ENCODE measurements at regions not wholly inside any gene's neighbourhood (a gene's known extent, or its start where the extent isn't known, plus 50 kb on each side); places are given as distances from the start of the nearest gene placed in this dataset.

GRCh38 chr10:43000651-43001426 lies 76.0 kb upstream of the RET start:
- no peak for DNase-seq (ENCODE audit: low spot score)

GRCh38 chr10:43001427-43001795 lies 75.5 kb upstream of the RET start:
- no peak for DNase-seq (ENCODE audit: low spot score)

- DNase-seq (ENCODE audit: low spot score), result no peak
Observed at GRCh38 chr10:43002596-43002995, 74.3 kb upstream of the RET start.

- DNase-seq (ENCODE audit: low spot score), result no peak
Observed at GRCh38 chr10:43006490-43006889, 70.4 kb upstream of the RET start.

- no peak for DNase-seq (ENCODE audit: low spot score)
Observed at GRCh38 chr10:43012578-43012977, 64.3 kb upstream of the RET start.

- DNase-seq (ENCODE audit: low spot score), result no peak
Observed at GRCh38 chr10:43013065-43013464, 63.8 kb upstream of the RET start.

GRCh38 chr10:43024524-43024923 lies 52.3 kb upstream of the RET start:
- DNase-seq (ENCODE audit: low spot score), result no peak

GRCh38 chr10:43024942-43025700 lies 51.7 kb upstream of the RET start:
- DNase-seq (ENCODE audit: low spot score), result no peak

GRCh38 chr10:43026039-43026973 lies 50.6 kb upstream of the RET start:
- DNase-seq (ENCODE audit: low spot score), result no peak

All from ureter (tissue), 1 donor.